GM18502 (cell line): ENCODE measurements at regions not wholly inside any gene's neighbourhood (a gene's known extent, or its start where the extent isn't known, plus 50 kb on each side); places are given as distances from the start of the nearest gene placed in this dataset.
"Not testable (repeated sequence)": the region's sequence is repeated elsewhere in the genome, so short reads cannot be mapped to it uniquely, and the experiment has no call there.

Experiments
- ATAC-seq: cut with Tn5 transposase; IDR thresholded peaks from one replicate; pipeline ENCODE4 v1.9.1; 2021; ENCODE audit warnings: mild to moderate bottlenecking; ENCODE audit not compliant: unreplicated experiment, poor library complexity

GRCh38 chr13:109345433-109345941 is 440.9 kb downstream of the IRS2 start:
- ATAC-seq: no peak

GRCh38 chr13:109344552-109345157 is 441.7 kb downstream of the IRS2 start:
- ATAC-seq: no peak

- no peak for ATAC-seq
Observed at GRCh38 chr13:109336730-109337129, 449.7 kb downstream of the IRS2 start.

- no peak for ATAC-seq
Observed at GRCh38 chr13:109333893-109334651, 452.3 kb downstream of the IRS2 start.

GRCh38 chr13:109332506-109333499 is 453.6 kb downstream of the IRS2 start:
- no peak for ATAC-seq

GRCh38 chr13:109331898-109332297 is 454.5 kb downstream of the IRS2 start:
- no peak for ATAC-seq

- ATAC-seq: no peak
Observed at GRCh38 chr13:109331011-109331433, 455.4 kb downstream of the IRS2 start.

GRCh38 chr13:109330123-109330522 is 456.3 kb downstream of the IRS2 start:
- ATAC-seq: no peak

GRCh38 chr13:109329175-109329574 is 457.2 kb downstream of the IRS2 start:
- no peak for ATAC-seq

GRCh38 chr13:109326601-109327000 is 459.8 kb downstream of the IRS2 start:
- ATAC-seq: no peak

- ATAC-seq: no peak
Observed at GRCh38 chr13:109323338-109323737, 463.0 kb downstream of the IRS2 start.

- ATAC-seq: no peak
Observed at GRCh38 chr13:109318945-109319590, 467.3 kb downstream of the IRS2 start.

GRCh38 chr13:109315481-109315880 is 470.9 kb downstream of the IRS2 start:
- no peak for ATAC-seq

GRCh38 chr13:109314101-109314500 is 472.3 kb downstream of the IRS2 start:
- no peak for ATAC-seq

- no peak for ATAC-seq
Observed at GRCh38 chr13:109312399-109312798, 474.0 kb downstream of the IRS2 start.

GRCh38 chr13:109311431-109311976 is 474.9 kb downstream of the IRS2 start:
- ATAC-seq: not testable (repeated sequence)

GRCh38 chr13:109309625-109310363 is 476.6 kb downstream of the IRS2 start:
- no peak for ATAC-seq

- ATAC-seq: no peak
Observed at GRCh38 chr13:109307027-109307426, 479.4 kb downstream of the IRS2 start.

GRCh38 chr13:109301726-109302125 is 484.7 kb downstream of the IRS2 start:
- no peak for ATAC-seq
